ENCODE measurements at regions not wholly inside any gene's neighbourhood (a gene's known extent, or its start where the extent isn't known, plus 50 kb on each side); places are given as distances from the start of the nearest gene placed in this dataset.

GRCh38 chr2:2800001-2800400, 468.9 kb upstream of the MYT1L start:
- TF ChIP-seq, protein P1, sequence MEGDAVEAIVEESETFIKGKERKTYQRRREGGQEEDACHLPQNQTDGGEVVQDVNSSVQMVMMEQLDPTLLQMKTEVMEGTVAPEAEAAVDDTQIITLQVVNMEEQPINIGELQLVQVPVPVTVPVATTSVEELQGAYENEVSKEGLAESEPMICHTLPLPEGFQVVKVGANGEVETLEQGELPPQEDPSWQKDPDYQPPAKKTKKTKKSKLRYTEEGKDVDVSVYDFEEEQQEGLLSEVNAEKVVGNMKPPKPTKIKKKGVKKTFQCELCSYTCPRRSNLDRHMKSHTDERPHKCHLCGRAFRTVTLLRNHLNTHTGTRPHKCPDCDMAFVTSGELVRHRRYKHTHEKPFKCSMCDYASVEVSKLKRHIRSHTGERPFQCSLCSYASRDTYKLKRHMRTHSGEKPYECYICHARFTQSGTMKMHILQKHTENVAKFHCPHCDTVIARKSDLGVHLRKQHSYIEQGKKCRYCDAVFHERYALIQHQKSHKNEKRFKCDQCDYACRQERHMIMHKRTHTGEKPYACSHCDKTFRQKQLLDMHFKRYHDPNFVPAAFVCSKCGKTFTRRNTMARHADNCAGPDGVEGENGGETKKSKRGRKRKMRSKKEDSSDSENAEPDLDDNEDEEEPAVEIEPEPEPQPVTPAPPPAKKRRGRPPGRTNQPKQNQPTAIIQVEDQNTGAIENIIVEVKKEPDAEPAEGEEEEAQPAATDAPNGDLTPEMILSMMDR (IDR thresholded peaks at IDR 0.05 in 2 of 3, conservative IDR thresholded peaks at IDR 0.05 in 1 of 3; ENCODE audit: borderline replicate concordance in 1 of 3, insufficient read depth in 1 of 3, low read depth in 2 of 3, low read length in 2 of 3): no peak
- TF ChIP-seq POLR2A (IDR thresholded peaks at IDR 0.05; ENCODE audit: borderline replicate concordance, extremely low read depth, insufficient read depth, insufficient read length) (no peak), EZH2 (IDR thresholded peaks at IDR 0.05) (no peak), ATF3 (IDR thresholded peaks at IDR 0.05) (no peak), POLR2AphosphoS5 (IDR thresholded peaks at IDR 0.05; ENCODE audit: low read depth, low read length) (no peak), TCF7L2 (IDR thresholded peaks at IDR 0.05; ENCODE audit: borderline replicate concordance, extremely low read depth, insufficient read depth, insufficient read length) (no peak), FOSL1 (IDR thresholded peaks at IDR 0.05; ENCODE audit: low read depth) (no peak), ELF1 (IDR thresholded peaks at IDR 0.05; ENCODE audit: borderline replicate concordance, low read depth) (no peak), RAD21 (IDR thresholded peaks at IDR 0.05; ENCODE audit: low read depth) (no peak), SIN3A (IDR thresholded peaks at IDR 0.05; ENCODE audit: low read depth) (no peak), YY1 (IDR thresholded peaks at IDR 0.05; ENCODE audit: extremely low read depth, insufficient replicate concordance, low read depth, low read length) (no peak)
- TF ChIP-seq, protein P2, sequence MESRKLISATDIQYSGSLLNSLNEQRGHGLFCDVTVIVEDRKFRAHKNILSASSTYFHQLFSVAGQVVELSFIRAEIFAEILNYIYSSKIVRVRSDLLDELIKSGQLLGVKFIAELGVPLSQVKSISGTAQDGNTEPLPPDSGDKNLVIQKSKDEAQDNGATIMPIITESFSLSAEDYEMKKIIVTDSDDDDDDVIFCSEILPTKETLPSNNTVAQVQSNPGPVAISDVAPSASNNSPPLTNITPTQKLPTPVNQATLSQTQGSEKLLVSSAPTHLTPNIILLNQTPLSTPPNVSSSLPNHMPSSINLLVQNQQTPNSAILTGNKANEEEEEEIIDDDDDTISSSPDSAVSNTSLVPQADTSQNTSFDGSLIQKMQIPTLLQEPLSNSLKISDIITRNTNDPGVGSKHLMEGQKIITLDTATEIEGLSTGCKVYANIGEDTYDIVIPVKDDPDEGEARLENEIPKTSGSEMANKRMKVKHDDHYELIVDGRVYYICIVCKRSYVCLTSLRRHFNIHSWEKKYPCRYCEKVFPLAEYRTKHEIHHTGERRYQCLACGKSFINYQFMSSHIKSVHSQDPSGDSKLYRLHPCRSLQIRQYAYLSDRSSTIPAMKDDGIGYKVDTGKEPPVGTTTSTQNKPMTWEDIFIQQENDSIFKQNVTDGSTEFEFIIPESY (IDR thresholded peaks at IDR 0.05; ENCODE audit: extremely low read depth, insufficient replicate concordance, low read length): no peak
- TF ChIP-seq, protein P3, sequence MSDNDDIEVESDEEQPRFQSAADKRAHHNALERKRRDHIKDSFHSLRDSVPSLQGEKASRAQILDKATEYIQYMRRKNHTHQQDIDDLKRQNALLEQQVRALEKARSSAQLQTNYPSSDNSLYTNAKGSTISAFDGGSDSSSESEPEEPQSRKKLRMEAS (IDR thresholded peaks at IDR 0.05): no peak

Measured in HCT116 (cell line).